HG03097 (cell line): ENCODE measurements at regions not wholly inside any gene's neighbourhood (a gene's known extent, or its start where the extent isn't known, plus 50 kb on each side); places are given as distances from the start of the nearest gene placed in this dataset.

Source experiments
- ATAC-seq: cut with Tn5 transposase; IDR thresholded peaks from one replicate; pipeline ENCODE4 v1.9.1; 2021; ENCODE audit not compliant: unreplicated experiment, low FRiP score

DNA sequence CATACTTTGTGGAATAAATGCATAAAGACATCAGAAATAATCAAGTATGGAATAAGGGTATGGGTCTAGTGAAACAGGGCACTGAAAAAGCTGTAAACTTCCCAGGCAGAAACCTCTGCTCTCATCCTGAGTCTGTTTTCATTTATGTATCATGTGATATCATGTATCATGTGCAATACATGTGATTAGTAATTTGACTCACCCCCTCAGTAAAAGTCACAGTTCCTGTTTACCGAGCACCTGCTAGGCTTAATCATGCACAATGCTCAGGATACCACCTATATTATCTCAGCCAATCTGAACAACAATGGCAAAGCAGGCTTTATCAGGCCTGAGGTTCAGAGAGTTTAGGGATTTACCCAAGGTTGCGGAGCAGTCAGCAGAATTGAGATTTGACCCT lies 250.6 kb upstream of the TENM4 start:
- ATAC-seq, result no peak

DNA sequence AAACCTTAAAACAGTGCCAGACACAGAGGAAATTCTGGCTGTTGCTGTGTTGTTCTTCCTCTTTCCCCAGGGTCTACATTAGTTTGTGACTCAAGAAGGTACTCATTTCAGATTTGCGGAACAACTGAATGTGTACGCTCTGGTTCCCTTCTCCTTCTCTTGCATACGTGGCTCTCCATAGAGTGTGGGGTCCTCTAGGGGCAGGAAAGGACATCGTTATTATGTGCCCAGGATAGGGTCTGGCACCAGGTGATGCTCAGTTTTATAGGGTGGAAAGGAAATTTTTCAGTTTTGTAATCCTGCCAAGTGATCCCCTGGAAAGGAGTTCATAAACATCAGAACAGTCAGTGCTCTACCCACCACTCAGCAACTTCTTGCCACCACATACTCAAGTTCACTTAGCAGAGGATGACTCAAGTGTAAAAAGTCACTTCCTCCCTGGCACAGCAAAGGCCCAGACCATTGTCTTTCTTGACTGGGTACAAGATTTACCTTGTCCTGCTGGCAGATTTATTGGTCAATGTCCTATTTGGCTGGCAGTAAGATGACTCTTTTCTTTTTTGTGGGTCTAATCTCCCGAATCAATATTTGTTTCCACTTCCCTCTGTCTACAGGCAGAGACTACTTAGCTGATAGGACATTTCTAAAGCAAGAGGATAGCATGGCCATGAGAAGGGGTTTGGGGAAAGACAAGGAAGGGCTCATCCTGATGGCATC lies 246.0 kb upstream of the TENM4 start:
- no peak for ATAC-seq

DNA sequence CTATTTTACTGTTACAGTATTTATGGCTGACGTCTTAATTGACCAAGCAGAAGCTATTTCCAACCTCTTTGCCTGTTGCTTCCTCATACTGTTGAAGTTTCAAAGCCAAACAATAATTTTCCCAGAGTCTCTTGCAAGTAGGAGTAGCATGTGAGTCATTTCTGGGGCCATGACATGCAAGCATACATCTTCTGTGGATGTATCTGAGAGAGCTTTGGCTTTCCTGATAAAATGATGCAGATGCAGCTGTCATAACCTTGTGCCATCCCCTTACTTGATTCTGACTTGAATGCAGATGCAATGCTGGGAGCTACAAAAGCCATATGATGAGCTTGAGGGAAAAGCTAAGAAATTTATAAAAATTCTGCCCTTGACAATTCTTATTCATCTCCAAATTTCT lies 243.1 kb upstream of the TENM4 start:
- no peak for ATAC-seq

DNA sequence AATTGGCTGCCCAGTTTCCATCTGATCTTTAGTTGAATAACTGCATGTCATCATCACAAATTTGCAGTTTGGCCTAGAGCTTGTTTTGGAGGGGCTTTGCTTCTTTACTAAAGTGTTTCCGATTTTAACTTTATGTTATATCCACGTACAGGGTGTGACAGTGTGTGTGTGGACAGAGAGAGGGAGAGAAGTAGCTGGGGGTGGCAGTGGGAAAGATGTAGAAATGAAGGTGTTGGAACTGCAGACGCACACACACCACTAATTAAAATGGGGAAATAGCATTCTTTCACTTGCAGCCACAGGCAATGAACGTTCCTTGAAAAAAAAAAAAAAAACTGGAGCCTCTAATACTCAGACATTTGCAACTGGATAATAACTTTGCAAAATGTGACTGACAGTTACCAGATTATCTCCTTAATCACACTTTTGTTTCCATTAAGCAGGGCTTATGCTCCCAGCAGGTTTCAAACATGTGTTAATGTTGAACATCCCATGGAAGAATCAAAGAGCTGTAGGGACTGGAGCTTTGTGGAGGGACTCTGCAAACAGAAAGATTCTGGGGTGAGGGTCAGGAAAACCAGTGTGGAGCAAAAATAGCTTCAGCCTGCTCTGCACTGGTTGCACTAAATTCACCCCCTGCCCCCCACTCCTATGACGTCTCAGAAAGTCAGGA lies 238.1 kb upstream of the TENM4 start:
- no peak for ATAC-seq

DNA sequence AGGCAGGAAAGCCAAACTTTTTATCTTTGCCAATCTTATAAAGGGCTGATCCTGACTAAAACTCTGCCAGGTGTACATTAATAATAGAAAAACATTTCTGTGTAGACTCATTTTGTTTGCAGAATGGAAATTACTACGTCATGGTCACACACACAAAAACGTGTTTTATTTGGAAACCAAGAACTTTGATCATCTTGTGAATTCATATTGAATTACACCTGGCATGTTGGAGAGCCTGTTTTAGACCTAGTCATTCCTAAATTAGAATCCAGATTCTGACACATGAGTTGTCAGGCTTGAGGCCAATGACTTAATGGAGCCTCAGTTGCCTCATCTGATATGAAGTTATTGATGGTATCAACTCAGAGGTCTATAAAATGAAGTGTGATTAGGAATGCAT lies 235.6 kb upstream of the TENM4 start:
- no peak for ATAC-seq

DNA sequence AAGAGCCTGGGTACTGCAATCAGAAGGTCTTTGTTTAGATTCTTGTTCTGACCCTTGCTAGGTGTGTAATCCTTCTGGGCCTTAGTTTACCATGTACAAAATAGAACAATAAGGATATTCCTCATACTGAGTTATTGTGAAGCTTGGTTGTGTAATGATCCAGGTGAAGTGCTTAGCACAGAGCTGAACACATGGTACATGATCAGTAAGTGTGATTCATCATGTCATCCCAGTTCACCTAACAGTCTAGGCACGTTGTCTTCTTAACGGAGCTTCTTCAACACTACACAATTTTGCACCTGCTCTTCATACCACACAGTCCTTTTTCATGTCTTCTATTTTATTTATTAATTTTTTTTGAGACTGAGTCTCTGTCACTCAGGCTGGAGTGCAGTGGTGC lies 234.3 kb upstream of the TENM4 start:
- no peak for ATAC-seq

DNA sequence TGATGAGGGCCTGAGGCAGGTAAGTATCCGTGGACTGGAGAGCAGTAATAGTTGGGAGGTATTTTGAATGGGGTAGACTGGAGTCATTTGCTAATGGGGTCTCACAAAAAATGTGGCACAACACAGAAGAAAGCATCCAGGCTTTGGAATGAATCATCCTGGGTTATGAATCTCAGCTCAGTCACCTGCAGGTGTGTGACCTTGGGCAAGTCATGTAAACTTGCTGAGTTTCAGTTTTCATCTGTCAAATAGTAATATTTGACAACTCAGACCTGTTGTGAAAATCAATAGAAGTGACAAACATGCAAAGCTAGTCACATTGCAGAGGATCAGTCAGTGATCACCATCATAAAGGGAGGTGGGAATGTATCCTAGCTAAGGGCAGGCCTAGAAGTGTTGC lies 232.0 kb upstream of the TENM4 start:
- no peak for ATAC-seq

GRCh38 chr11:79671401-79671800 lies 230.6 kb upstream of the TENM4 start:
- no peak for ATAC-seq

DNA sequence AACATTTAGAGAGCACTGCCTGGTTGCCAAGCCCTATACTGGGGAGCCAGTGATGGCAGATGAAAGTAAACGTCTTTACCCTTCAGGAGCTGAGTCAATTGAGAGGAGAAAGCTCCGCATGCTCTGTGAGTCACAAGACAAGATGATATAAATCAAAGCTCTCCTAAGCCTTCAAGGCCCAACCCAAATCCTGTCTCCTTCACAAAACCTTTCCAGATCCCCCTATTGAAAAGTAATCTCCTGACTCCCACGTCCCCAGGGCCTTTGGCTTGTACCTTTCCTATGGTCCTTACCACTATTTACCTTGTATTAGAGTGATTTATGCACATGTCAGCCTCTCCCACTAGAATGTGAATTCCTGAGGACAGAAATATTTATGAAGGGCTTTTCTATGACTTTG lies 230.1 kb upstream of the TENM4 start:
- ATAC-seq, result no peak

GRCh38 chr11:79668575-79668974 lies 227.7 kb upstream of the TENM4 start:
- no peak for ATAC-seq

- ATAC-seq, result no peak
Measured at GRCh38 chr11:79667380-79667779, 226.6 kb upstream of the TENM4 start.

DNA sequence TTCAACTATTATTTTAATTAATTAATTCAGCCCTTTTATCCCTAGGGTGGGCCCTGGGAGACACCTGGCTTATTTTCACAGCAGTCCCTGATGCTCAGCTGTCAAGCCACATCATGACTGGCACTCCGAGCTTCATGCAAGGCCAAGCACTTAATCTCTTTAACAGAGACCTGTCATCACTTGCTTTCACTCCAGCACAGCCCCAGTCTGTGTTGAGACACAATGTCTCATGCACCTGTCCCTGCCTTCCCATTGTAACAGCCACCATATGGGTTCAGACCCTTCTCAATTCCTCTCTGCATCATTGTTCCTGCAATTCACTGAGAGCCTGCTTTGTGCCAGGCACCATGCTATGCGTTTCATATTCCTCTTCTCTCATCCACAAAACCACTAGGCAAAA lies 222.2 kb upstream of the TENM4 start:
- no peak for ATAC-seq

- no peak for ATAC-seq
Measured at GRCh38 chr11:79661373-79661772, 220.5 kb upstream of the TENM4 start.

DNA sequence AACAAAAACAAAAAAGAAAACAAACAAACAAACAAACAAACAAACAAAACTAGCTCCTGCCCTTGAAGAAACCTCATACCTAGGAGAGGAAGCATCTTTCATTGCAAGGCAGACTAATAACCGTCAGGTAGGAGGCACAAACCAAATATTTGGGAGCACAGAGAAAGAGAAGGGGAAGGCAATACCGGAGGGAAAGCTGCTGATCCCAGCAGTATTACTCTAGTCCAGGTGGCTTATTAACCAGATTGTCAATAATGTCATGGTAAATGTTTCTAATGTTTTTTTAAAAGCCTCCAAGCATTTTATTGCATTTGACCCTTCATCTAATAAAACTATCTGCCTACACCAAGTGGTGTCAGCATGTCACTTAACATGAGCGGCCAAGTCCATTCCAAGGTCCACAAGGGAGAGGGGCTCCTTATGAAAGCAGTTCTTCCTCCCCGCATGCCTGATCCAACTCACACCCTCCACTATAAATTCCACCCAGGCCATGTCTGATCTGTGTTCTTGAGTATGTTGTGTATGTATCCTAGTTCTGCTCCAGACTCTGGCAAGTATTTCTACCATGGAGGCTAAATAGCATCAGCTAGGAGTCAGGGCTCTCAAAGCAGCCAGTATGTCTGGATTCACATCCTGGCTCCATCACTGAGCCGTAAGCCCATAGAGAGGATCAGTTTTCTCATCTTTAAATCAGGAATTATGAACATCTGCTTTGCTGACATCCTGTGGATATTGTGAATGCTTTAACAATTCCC lies 208.1 kb upstream of the TENM4 start:
- no peak for ATAC-seq

GRCh38 chr11:79637219-79637618 lies 196.4 kb upstream of the TENM4 start:
- no peak for ATAC-seq

- ATAC-seq, result no peak
Measured at GRCh38 chr11:79634905-79635304, 194.1 kb upstream of the TENM4 start.

DNA sequence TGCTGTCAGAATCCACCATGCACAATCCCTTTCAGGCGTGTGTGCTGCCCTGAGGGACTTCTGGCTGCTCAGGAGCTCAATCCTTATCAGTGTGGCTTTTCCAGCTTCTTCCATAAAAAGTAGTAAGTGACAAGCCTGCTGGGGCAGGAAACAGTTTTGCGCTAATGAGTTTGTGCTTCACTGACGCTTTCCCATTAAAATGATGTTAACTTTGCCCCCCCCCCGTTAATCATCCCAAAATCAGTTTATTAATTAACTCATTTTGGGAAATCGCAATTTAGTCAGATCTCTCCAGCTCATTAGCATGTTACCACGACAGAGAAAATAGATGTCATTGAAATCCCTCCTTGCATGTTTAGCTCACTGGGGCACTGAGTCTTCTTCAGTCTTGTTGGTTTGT lies 186.5 kb upstream of the TENM4 start:
- ATAC-seq, result no peak

- ATAC-seq, result no peak
Measured at GRCh38 chr11:79626135-79627075, 185.6 kb upstream of the TENM4 start.

GRCh38 chr11:79623375-79623774 lies 182.5 kb upstream of the TENM4 start:
- ATAC-seq, result no peak

- no peak for ATAC-seq
Measured at GRCh38 chr11:79617561-79617960, 176.7 kb upstream of the TENM4 start.

GRCh38 chr11:79616392-79616851 lies 175.6 kb upstream of the TENM4 start:
- ATAC-seq, result no peak
